GM19035 (cell line): ENCODE measurements at regions not wholly inside any gene's neighbourhood (a gene's known extent, or its start where the extent isn't known, plus 50 kb on each side); places are given as distances from the start of the nearest gene placed in this dataset.

Experiments used
- ATAC-seq: cut with Tn5 transposase; IDR thresholded peaks from one replicate; pipeline ENCODE4 v1.9.1; 2021; ENCODE audit not compliant: unreplicated experiment

GRCh38 chr5:20680718-20681302, 692.8 kb upstream of the CDH18 start:
- ATAC-seq, result no peak

- ATAC-seq, result no peak
These were observed 690.9 kb upstream of the CDH18 start for GRCh38 chr5:20678814-20679298.

GRCh38 chr5:20678386-20678785, 690.4 kb upstream of the CDH18 start:
- no peak for ATAC-seq

GRCh38 chr5:20660588-20660987, 672.6 kb upstream of the CDH18 start:
- ATAC-seq, result no peak

- ATAC-seq, result no peak
These were observed 668.3 kb upstream of the CDH18 start for GRCh38 chr5:20656262-20656661.

- ATAC-seq, result no peak
These were observed 667.2 kb upstream of the CDH18 start for GRCh38 chr5:20655211-20655610.

GRCh38 chr5:20654746-20655145, 666.7 kb upstream of the CDH18 start:
- no peak for ATAC-seq

- no peak for ATAC-seq
These were observed 666.0 kb upstream of the CDH18 start for GRCh38 chr5:20654033-20654432.

GRCh38 chr5:20649966-20650365, 662.0 kb upstream of the CDH18 start:
- ATAC-seq, result no peak

GRCh38 chr5:20648981-20649380, 661.0 kb upstream of the CDH18 start:
- no peak for ATAC-seq

- ATAC-seq, result no peak
These were observed 648.7 kb upstream of the CDH18 start for GRCh38 chr5:20636686-20637085.

GRCh38 chr5:20619591-20619990, 631.6 kb upstream of the CDH18 start:
- no peak for ATAC-seq

GRCh38 chr5:20618340-20618739, 630.3 kb upstream of the CDH18 start:
- no peak for ATAC-seq

GRCh38 chr5:20617841-20618240, 629.8 kb upstream of the CDH18 start:
- ATAC-seq, result no peak

- ATAC-seq, result no peak
These were observed 628.0 kb upstream of the CDH18 start for GRCh38 chr5:20615888-20616563.

GRCh38 chr5:20611620-20612019, 623.6 kb upstream of the CDH18 start:
- ATAC-seq, result no peak

- no peak for ATAC-seq
These were observed 622.7 kb upstream of the CDH18 start for GRCh38 chr5:20610681-20611080.

- ATAC-seq, result no peak
These were observed 621.1 kb upstream of the CDH18 start for GRCh38 chr5:20609126-20609525.

- ATAC-seq, result no peak
These were observed 620.6 kb upstream of the CDH18 start for GRCh38 chr5:20608567-20608966.

GRCh38 chr5:20605732-20606525, 617.9 kb upstream of the CDH18 start:
- ATAC-seq, result no peak

GRCh38 chr5:20604992-20605391, 617.0 kb upstream of the CDH18 start:
- no peak for ATAC-seq

- no peak for ATAC-seq
These were observed 613.7 kb upstream of the CDH18 start for GRCh38 chr5:20601678-20602100.
